SK-N-SH (cell line): ENCODE measurements at regions not wholly inside any gene's neighbourhood (a gene's known extent, or its start where the extent isn't known, plus 50 kb on each side); places are given as distances from the start of the nearest gene placed in this dataset.

Experiments used
- CTCF ChIP-seq: fragments of 200-600 bp; sonication (generic); IDR thresholded peaks from 2 replicates; pipeline ENCODE4 v1.6.1; 2017; ENCODE audit warnings: antibody characterized with exemption, mild to moderate bottlenecking, moderate library complexity
- EZH2phosphoT487 ChIP-seq: fragments of 200-600 bp; sonication (generic); IDR thresholded peaks from 2 replicates; pipeline ENCODE4 v1.6.1; 2017; ENCODE audit warnings: low read depth, mixed run types, mild to moderate bottlenecking, antibody characterized with exemption, moderate library complexity, borderline replicate concordance
- MEF2A ChIP-seq: IDR thresholded peaks from 2 replicates; pipeline ENCODE4 v1.4.0; 2012; ENCODE audit warnings: low read depth, borderline replicate concordance
- USF2 ChIP-seq: fragments of 150-350 bp; IDR thresholded peaks from 2 replicates; pipeline ENCODE4 v1.6.1; 2017; ENCODE audit warnings: antibody characterized with exemption, low read length, low read depth, borderline replicate concordance
- ZBTB33 ChIP-seq: IDR thresholded peaks from 2 replicates; pipeline ENCODE4 v1.4.0; 2012; ENCODE audit warnings: low read depth, borderline replicate concordance

GRCh38 chr11:123253223-123253622 is 58.2 kb upstream of the CLMP start:
- TF ChIP-seq CTCF (no peak), ZBTB33 (no peak), USF2 (no peak), MEF2A (no peak), EZH2phosphoT487 (no peak)
